LNCAP (cell line): ENCODE measurements at regions not wholly inside any gene's neighbourhood (a gene's known extent, or its start where the extent isn't known, plus 50 kb on each side); places are given as distances from the start of the nearest gene placed in this dataset.

ENCODE experiments used
- TF ChIP-seq, protein P1 (sequence below): fragments of 450-650 bp; IDR thresholded peaks from 2 replicates; pipeline ENCODE4 v1.5.1; 2017; ENCODE audit warnings: mild to moderate bottlenecking

DNA sequence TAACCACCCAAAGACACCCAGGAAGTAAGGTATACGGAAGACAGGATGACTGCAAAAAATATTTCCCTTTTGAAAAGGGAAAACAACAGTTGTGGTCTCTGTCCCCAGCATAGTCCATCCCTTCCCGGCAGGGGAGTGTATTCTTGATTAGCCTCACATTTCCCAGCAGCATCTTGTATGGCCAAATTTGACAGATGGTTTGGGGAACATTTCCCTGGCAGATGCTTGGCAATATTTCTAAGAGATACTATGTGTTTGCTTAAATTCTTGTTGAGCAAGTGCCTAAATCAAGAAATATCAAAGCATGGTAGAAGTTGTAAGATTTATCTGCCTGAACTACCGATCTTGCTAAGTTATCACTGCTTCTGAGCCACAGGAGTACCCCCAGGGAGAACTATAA, 56.9 kb upstream of the TPK1 start:
- TF ChIP-seq, protein P1, sequence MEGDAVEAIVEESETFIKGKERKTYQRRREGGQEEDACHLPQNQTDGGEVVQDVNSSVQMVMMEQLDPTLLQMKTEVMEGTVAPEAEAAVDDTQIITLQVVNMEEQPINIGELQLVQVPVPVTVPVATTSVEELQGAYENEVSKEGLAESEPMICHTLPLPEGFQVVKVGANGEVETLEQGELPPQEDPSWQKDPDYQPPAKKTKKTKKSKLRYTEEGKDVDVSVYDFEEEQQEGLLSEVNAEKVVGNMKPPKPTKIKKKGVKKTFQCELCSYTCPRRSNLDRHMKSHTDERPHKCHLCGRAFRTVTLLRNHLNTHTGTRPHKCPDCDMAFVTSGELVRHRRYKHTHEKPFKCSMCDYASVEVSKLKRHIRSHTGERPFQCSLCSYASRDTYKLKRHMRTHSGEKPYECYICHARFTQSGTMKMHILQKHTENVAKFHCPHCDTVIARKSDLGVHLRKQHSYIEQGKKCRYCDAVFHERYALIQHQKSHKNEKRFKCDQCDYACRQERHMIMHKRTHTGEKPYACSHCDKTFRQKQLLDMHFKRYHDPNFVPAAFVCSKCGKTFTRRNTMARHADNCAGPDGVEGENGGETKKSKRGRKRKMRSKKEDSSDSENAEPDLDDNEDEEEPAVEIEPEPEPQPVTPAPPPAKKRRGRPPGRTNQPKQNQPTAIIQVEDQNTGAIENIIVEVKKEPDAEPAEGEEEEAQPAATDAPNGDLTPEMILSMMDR = no peak
